ENCODE measurements at regions not wholly inside any gene's neighbourhood (a gene's known extent, or its start where the extent isn't known, plus 50 kb on each side); places are given as distances from the start of the nearest gene placed in this dataset.
"Not testable (repeated sequence)": the region's sequence is repeated elsewhere in the genome, so short reads cannot be mapped to it uniquely, and the experiment has no call there.

- DNase-seq = no peak
These were observed 102.2 kb upstream of the DAB2 start for GRCh38 chr5:39526914-39527477.

GRCh38 chr5:39525781-39526180 lies 101.0 kb upstream of the DAB2 start:
- not testable (repeated sequence) for DNase-seq

GRCh38 chr5:39525271-39525670 lies 100.5 kb upstream of the DAB2 start:
- DNase-seq = no peak

- no peak for DNase-seq
These were observed 99.0 kb upstream of the DAB2 start for GRCh38 chr5:39523821-39524220.

- DNase-seq = no peak
These were observed 97.3 kb upstream of the DAB2 start for GRCh38 chr5:39521940-39522590.

- DNase-seq = no peak
These were observed 96.5 kb upstream of the DAB2 start for GRCh38 chr5:39521098-39521860.

- no peak for DNase-seq
These were observed 95.4 kb upstream of the DAB2 start for GRCh38 chr5:39520232-39520572.

- no peak for DNase-seq
These were observed 94.9 kb upstream of the DAB2 start for GRCh38 chr5:39519566-39520231.

GRCh38 chr5:39519079-39519478 lies 94.3 kb upstream of the DAB2 start:
- DNase-seq = no peak

GRCh38 chr5:39518516-39518915 lies 93.7 kb upstream of the DAB2 start:
- no peak for DNase-seq

- DNase-seq = no peak
These were observed 93.0 kb upstream of the DAB2 start for GRCh38 chr5:39517800-39518199.

GRCh38 chr5:39515881-39516280 lies 91.1 kb upstream of the DAB2 start:
- no peak for DNase-seq

GRCh38 chr5:39513236-39513635 lies 88.5 kb upstream of the DAB2 start:
- DNase-seq = no peak

GRCh38 chr5:39506211-39506610 lies 81.4 kb upstream of the DAB2 start:
- DNase-seq = no peak

GRCh38 chr5:39505791-39506190 lies 81.0 kb upstream of the DAB2 start:
- no peak for DNase-seq

- DNase-seq = no peak
These were observed 80.6 kb upstream of the DAB2 start for GRCh38 chr5:39505363-39505762.

- DNase-seq = no peak
These were observed 78.4 kb upstream of the DAB2 start for GRCh38 chr5:39503155-39503554.

- no peak for DNase-seq
These were observed 77.9 kb upstream of the DAB2 start for GRCh38 chr5:39502704-39503103.

GRCh38 chr5:39501397-39501796 lies 76.6 kb upstream of the DAB2 start:
- no peak for DNase-seq

- no peak for DNase-seq
These were observed 75.9 kb upstream of the DAB2 start for GRCh38 chr5:39500551-39501175.

- DNase-seq = no peak
These were observed 73.6 kb upstream of the DAB2 start for GRCh38 chr5:39498278-39498952.

GRCh38 chr5:39497322-39497721 lies 72.5 kb upstream of the DAB2 start:
- DNase-seq = no peak

GRCh38 chr5:39495227-39495626 lies 70.4 kb upstream of the DAB2 start:
- no peak for DNase-seq

Measured in CD4-positive, alpha-beta T cell treated with Interleukin-17A for 4 hours (primary cell).